Loucy (cell line): ENCODE measurements at regions not wholly inside any gene's neighbourhood (a gene's known extent, or its start where the extent isn't known, plus 50 kb on each side); places are given as distances from the start of the nearest gene placed in this dataset.

Source experiments
- EZH2phosphoT487 ChIP-seq: fragments of 200-600 bp; IDR thresholded peaks from 2 replicates; pipeline ENCODE4 v1.6.1; 2018; ENCODE audit warnings: antibody characterized with exemption, mild to moderate bottlenecking, moderate library complexity, borderline replicate concordance
- TF ChIP-seq, protein P1 (sequence below): fragments of 200-600 bp; sonication (generic); conservative IDR thresholded peaks from 2 replicates; pipeline ENCODE4 v1.5.1; 2014; ENCODE audit warnings: mild to moderate bottlenecking, antibody characterized with exemption, low read length

DNA sequence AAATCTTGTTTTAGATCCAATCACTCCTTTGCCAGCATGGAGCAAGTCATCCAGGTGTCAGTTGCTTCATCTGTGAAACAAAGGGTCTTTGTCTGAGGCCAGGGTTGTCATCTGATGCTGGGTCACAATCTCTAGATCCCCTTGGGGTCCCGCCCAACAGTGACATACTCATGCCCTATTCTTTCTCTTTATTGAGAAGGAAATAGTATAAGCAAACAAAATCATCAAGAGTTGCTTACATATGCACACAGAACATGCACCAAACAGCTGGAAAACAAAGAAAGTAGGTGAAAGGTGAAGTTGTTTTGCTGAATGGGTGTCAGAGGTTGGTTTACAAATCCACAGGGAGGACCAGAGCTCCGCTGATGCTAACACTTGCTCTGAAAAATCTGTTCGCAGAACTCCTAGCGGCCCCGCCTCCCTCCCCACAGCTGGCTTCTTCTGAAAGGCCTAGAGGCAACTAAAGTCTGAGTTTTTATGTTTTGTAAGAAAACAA, 106.1 kb upstream of the SLC44A1 start:
- TF ChIP-seq, protein P1, sequence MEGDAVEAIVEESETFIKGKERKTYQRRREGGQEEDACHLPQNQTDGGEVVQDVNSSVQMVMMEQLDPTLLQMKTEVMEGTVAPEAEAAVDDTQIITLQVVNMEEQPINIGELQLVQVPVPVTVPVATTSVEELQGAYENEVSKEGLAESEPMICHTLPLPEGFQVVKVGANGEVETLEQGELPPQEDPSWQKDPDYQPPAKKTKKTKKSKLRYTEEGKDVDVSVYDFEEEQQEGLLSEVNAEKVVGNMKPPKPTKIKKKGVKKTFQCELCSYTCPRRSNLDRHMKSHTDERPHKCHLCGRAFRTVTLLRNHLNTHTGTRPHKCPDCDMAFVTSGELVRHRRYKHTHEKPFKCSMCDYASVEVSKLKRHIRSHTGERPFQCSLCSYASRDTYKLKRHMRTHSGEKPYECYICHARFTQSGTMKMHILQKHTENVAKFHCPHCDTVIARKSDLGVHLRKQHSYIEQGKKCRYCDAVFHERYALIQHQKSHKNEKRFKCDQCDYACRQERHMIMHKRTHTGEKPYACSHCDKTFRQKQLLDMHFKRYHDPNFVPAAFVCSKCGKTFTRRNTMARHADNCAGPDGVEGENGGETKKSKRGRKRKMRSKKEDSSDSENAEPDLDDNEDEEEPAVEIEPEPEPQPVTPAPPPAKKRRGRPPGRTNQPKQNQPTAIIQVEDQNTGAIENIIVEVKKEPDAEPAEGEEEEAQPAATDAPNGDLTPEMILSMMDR: no peak
- no peak for TF ChIP-seq EZH2phosphoT487
